ENCODE measurements at regions not wholly inside any gene's neighbourhood (a gene's known extent, or its start where the extent isn't known, plus 50 kb on each side); places are given as distances from the start of the nearest gene placed in this dataset.

- DNase-seq, result peak; percentile 96
These were observed 53.8 kb downstream of the IER5 start for GRCh38 chr1:181142096-181142958.

GRCh38 chr1:181143102-181143859 lies 54.8 kb downstream of the IER5 start:
- no peak for DNase-seq

GRCh38 chr1:181144238-181144637 lies 55.7 kb downstream of the IER5 start:
- no peak for DNase-seq

- no peak for DNase-seq
These were observed 60.1 kb downstream of the IER5 start for GRCh38 chr1:181148636-181149035.

- peak; percentile 88 for DNase-seq
These were observed 61.0 kb downstream of the IER5 start for GRCh38 chr1:181149326-181150125.

GRCh38 chr1:181150273-181150672 lies 61.8 kb downstream of the IER5 start:
- no peak for DNase-seq

- DNase-seq, result no peak
These were observed 62.3 kb downstream of the IER5 start for GRCh38 chr1:181150842-181151241.

- DNase-seq, result no peak
These were observed 63.2 kb downstream of the IER5 start for GRCh38 chr1:181151378-181152326.

GRCh38 chr1:181152892-181153633 lies 64.6 kb downstream of the IER5 start:
- DNase-seq, result no peak

- no peak for DNase-seq
These were observed 65.1 kb downstream of the IER5 start for GRCh38 chr1:181153634-181153961.

- DNase-seq, result no peak
These were observed 66.8 kb downstream of the IER5 start for GRCh38 chr1:181155339-181155738.

- peak; percentile 77 for DNase-seq
These were observed 71.1 kb downstream of the IER5 start for GRCh38 chr1:181159451-181160140.

- DNase-seq, result no peak
These were observed 71.8 kb downstream of the IER5 start for GRCh38 chr1:181160322-181160721.

- no peak for DNase-seq
These were observed 72.7 kb downstream of the IER5 start for GRCh38 chr1:181160998-181161870.

GRCh38 chr1:181163662-181164061 lies 75.2 kb downstream of the IER5 start:
- DNase-seq, result no peak

GRCh38 chr1:181166377-181167196 lies 78.1 kb downstream of the IER5 start:
- DNase-seq, result peak; percentile 88

- DNase-seq, result no peak
These were observed 80.9 kb downstream of the IER5 start for GRCh38 chr1:181169281-181169865.

GRCh38 chr1:181170194-181170593 lies 81.7 kb downstream of the IER5 start:
- no peak for DNase-seq

Data from activated effector memory CD4-positive, alpha-beta T cell treated with anti-CD3 and anti-CD28 coated beads, Interleukin-2, amount 50 U/mL, for 16 hours (primary cell).